GM12878 (cell line): ENCODE measurements at regions not wholly inside any gene's neighbourhood (a gene's known extent, or its start where the extent isn't known, plus 50 kb on each side); places are given as distances from the start of the nearest gene placed in this dataset.

Experiments
- ATAC-seq: fragments of 200-7000 bp; cut with Tn5 transposase; 3 replicates; pipeline ENCODE4 v1.9.1; 2020; ENCODE audit warnings: mild to moderate bottlenecking, moderate library complexity
- BruUV-seq: library from RNA; stranded (reverse); fragments of 400-500 nt; replicated peaks from 2 replicates; lab custom pipeline; 2021; lab: Mats Ljungman, UMichigan
- CTCF ChIA-PET: fragments of 300-600 bp; sonication (Branson Sonifier 250); formaldehyde crosslinking; extraction: SDS; loops from one replicate; lab custom pipeline; 2021; ENCODE audit warnings: inconsistent platforms; lab: Yijun Ruan, JAX
- POLR2A ChIA-PET: fragments of 350-600 bp; formaldehyde crosslinking; extraction: SDS; loops from one replicate; lab custom pipeline; 2021; ENCODE audit warnings: inconsistent platforms; lab: Charles Lee
- RAD21 ChIA-PET: fragments of 300-600 bp; sonication (Branson Sonifier 250); formaldehyde crosslinking; loops from one replicate; lab custom pipeline; 2023; ENCODE audit warnings: antibody characterized with exemption; ENCODE audit not compliant: unreplicated experiment; lab: Charles Lee
- SMC1A ChIA-PET: fragments of 300-600 bp; sonication (Branson Sonifier 250); formaldehyde crosslinking; loops from one replicate; lab custom pipeline; 2023; ENCODE audit not compliant: unreplicated experiment, uncharacterized antibody; lab: Charles Lee
- DNase-seq: peaks from one replicate; pipeline ENCODE4 v3.0.0-alpha.2; 2011; ENCODE audit warnings: low read depth, low spot score
- FAIRE-seq: peaks from 3 replicates; lab custom pipeline; 2011; peaks lifted over from hg19 to GRCh38; lab: Jason Lieb, UNC
- H2AFZ ChIP-seq: 2 replicates; pipeline ENCODE4 v1.6.0; 2011; ENCODE audit warnings: low read depth, low read length, control low read depth; ENCODE audit not compliant: control insufficient read depth
- H3K27ac ChIP-seq: 2 replicates; pipeline ENCODE4 v1.5.1; 2011; ENCODE audit warnings: control low read depth; ENCODE audit not compliant: control insufficient read depth, insufficient read depth
- H3K27me3 ChIP-seq, 2 experiments: replicated peaks in 1 of 2; 2 replicates each; pipeline versions ENCODE4 v1.6.0 to v1.6.1; 2011; ENCODE audit warnings: low read length in 1 of 2; ENCODE audit not compliant: control insufficient read depth in 2 of 2, insufficient read depth in 2 of 2
- H3K36me3 ChIP-seq, 2 experiments: 2 replicates each; pipeline ENCODE4 v1.5.1; 2011; ENCODE audit warnings: low read length in 1 of 2; ENCODE audit not compliant: control insufficient read depth in 2 of 2, insufficient read depth in 2 of 2
- H3K4me1 ChIP-seq: 2 replicates; pipeline ENCODE4 v1.6.1; 2011; ENCODE audit warnings: mild to moderate bottlenecking, low read length, moderate library complexity, mixed read lengths; ENCODE audit not compliant: control insufficient read depth, insufficient read depth
- H3K4me2 ChIP-seq: 2 replicates; pipeline ENCODE4 v1.6.0; 2011; ENCODE audit warnings: control low read depth; ENCODE audit not compliant: control insufficient read depth, insufficient read depth
- H3K4me3 ChIP-seq: fragments of 200-600 bp; sonication (generic); 2 replicates; pipeline ENCODE4 v1.5.1; 2016
- H3K79me2 ChIP-seq: 2 replicates; pipeline ENCODE4 v1.6.0; 2011; ENCODE audit warnings: low read length; ENCODE audit not compliant: control insufficient read depth, insufficient read depth
- H3K9ac ChIP-seq: 2 replicates; pipeline ENCODE4 v1.8.0; 2011; ENCODE audit warnings: low read length, control low read depth, mixed read lengths; ENCODE audit not compliant: control insufficient read depth, insufficient read depth
- H3K9me3 ChIP-seq: replicated peaks from 3 replicates; pipeline ENCODE4 v1.5.1; 2011; ENCODE audit warnings: mild to moderate bottlenecking, low read length; ENCODE audit not compliant: control insufficient read depth, insufficient read depth
- H4K20me1 ChIP-seq: 2 replicates; pipeline ENCODE4 v1.6.0; 2011; ENCODE audit not compliant: control insufficient read depth, insufficient read depth
- ATF7 ChIP-seq: fragments of 450-650 bp; IDR thresholded peaks from 2 replicates; pipeline ENCODE4 v1.6.1; 2016; ENCODE audit warnings: low read depth, mild to moderate bottlenecking
- CEBPB ChIP-seq, 2 experiments: fragments of 150-350 bp in 1 of 2; IDR thresholded peaks; 2 replicates each; pipeline ENCODE4 v1.6.1; 2012 to 2014; ENCODE audit warnings: low read depth in 2 of 2, low read length in 2 of 2, borderline replicate concordance in 1 of 2, inconsistent platforms in 1 of 2
- CUX1 ChIP-seq: IDR thresholded peaks from 2 replicates; pipeline ENCODE4 v1.6.1; 2012; ENCODE audit warnings: improper control_type of control experiment, low read depth, low read length; ENCODE audit not compliant: insufficient replicate concordance
- E2F8 ChIP-seq: fragments of 450-650 bp; IDR thresholded peaks from 2 replicates; pipeline ENCODE4 v1.6.1; 2018; ENCODE audit warnings: mild to moderate bottlenecking, low read depth, moderate library complexity; ENCODE audit not compliant: partially characterized antibody
- EP300 ChIP-seq, 2 experiments: fragments of 150-350 bp in 1 of 2; IDR thresholded peaks; 2 replicates each; pipeline ENCODE4 v1.6.1; 2011 to 2012; ENCODE audit warnings: low read depth in 2 of 2, low read length in 2 of 2, borderline replicate concordance in 1 of 2, improper control_type of control experiment in 1 of 2, inconsistent platforms in 1 of 2; ENCODE audit not compliant: control insufficient read depth in 1 of 2
- HDAC2 ChIP-seq: fragments of 200-600 bp; sonication (generic); IDR thresholded peaks from 2 replicates; pipeline ENCODE4 v1.6.1; 2017
- IKZF2 ChIP-seq, 2 experiments: fragments of 450-650 bp; IDR thresholded peaks; 2 replicates each; pipeline ENCODE4 v1.6.1; 2017; ENCODE audit warnings: mild to moderate bottlenecking in 2 of 2, moderate library complexity in 2 of 2
- MEF2B ChIP-seq: fragments of 450-650 bp; IDR thresholded peaks from 2 replicates; pipeline ENCODE4 v1.6.1; 2018; ENCODE audit warnings: mild to moderate bottlenecking, moderate library complexity; ENCODE audit not compliant: partially characterized antibody, poor library complexity, severe bottlenecking
- SKIL ChIP-seq: fragments of 450-650 bp; IDR thresholded peaks from 2 replicates; pipeline ENCODE4 v1.6.1; 2017; ENCODE audit warnings: mild to moderate bottlenecking, low read depth, inconsistent platforms; ENCODE audit not compliant: poor library complexity, severe bottlenecking
- SUPT20H ChIP-seq: IDR thresholded peaks from 2 replicates; pipeline ENCODE4 v1.6.1; 2011; ENCODE audit warnings: low read depth, mild to moderate bottlenecking, low read length, moderate library complexity, borderline replicate concordance; ENCODE audit not compliant: control insufficient read depth
- YY1 ChIP-seq: IDR thresholded peaks from 2 replicates; pipeline ENCODE4 v1.6.1; 2011; ENCODE audit warnings: low read depth, mild to moderate bottlenecking, low read length
- WGBS: methylation state at CpG from one replicate; pipeline ENCODE4 v1.1.6; 2016; ENCODE audit warnings: low lambda C conversion rate; ENCODE audit not compliant: insufficient replicate concordance, insufficient coverage; ENCODE audit errors: missing lambda C conversion rate; 5-methylcytosine and 5-hydroxymethylcytosine counted together
- in situ Hi-C: fragments of 300-500 bp; cut with MboI; formaldehyde crosslinking; loops from 9 replicates; pipeline ENCODE4 v1.14.3; 2018; ENCODE audit warnings: mixed read lengths
- intact Hi-C: fragments of 100-400 bp; cut with micrococcal nuclease; formaldehyde crosslinking; loops from one replicate; pipeline ENCODE4 v1.14.2; 2022; ENCODE audit not compliant: unreplicated experiment

DNA sequence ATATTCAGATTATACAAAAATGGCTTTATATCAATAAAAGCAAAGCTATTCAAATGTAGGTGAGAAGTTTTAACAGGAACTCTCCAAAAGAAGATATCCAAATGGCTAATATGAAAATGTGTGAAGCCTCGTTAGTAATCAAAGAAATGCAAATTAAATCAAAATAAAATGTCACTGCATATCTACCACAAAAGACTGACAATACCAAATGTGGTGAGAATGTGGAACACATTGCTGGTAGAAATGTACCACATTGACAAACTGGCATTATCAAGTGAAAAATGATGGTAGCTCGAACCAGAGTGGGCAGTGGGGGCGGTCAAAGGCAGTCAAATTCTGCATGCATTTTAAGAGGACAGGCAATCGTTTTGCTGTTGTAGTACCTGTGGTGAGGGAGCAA lies 1012.7 kb downstream of the TDRD15 start:
- FAIRE-seq: no peak
- in situ Hi-C loops (no loop called here), intact Hi-C loops (no loop called here)
- H3K4me1 ChIP-seq: no peaks in the 10 kb centered on the region
- no peak overlapping the region for H2AFZ ChIP-seq
- ChIA-PET POLR2A (no interaction called here), CTCF (no interaction called here), SMC1A (no interaction called here), RAD21 (no interaction called here)
- no peak overlapping the region for H3K9ac ChIP-seq
- H3K27ac ChIP-seq: no peak overlapping the region
- H3K36me3 ChIP-seq: no peaks in the 10 kb centered on the region
- DNase-seq: no peak
- H4K20me1 ChIP-seq: no peaks in the 10 kb centered on the region
- H3K9me3 ChIP-seq: no peaks in the 10 kb centered on the region
- BruUV-seq: no TSS peak
- H3K27me3 ChIP-seq: no peaks in the 10 kb centered on the region
- no peak overlapping the region for H3K4me2 ChIP-seq
- no peak overlapping the region for H3K4me3 ChIP-seq
- H3K79me2 ChIP-seq: no peaks in the 10 kb centered on the region
- no peak for ATAC-seq
- 16% methylated on average over 4 of the region's 4 CpGs for WGBS
- no peak for TF ChIP-seq CEBPB (IDR thresholded peaks at IDR 0.05; ENCODE audit: borderline replicate concordance in 1 of 2, low read depth in 2 of 2, low read length in 2 of 2)
- TF ChIP-seq ATF7: no peak
- TF ChIP-seq IKZF2 (IDR thresholded peaks at IDR 0.05): no peak
- no peak for TF ChIP-seq E2F8
- no peak for TF ChIP-seq HDAC2
- TF ChIP-seq SUPT20H: no peak
- TF ChIP-seq SKIL: no peak
- no peak for TF ChIP-seq YY1
- TF ChIP-seq EP300 (IDR thresholded peaks at IDR 0.05; ENCODE audit: borderline replicate concordance in 1 of 2, control insufficient read depth in 1 of 2, low read depth in 2 of 2, low read length in 2 of 2): no peak
- TF ChIP-seq MEF2B: no peak
- no peak for TF ChIP-seq CUX1
